ENCODE measurements at regions not wholly inside any gene's neighbourhood (a gene's known extent, or its start where the extent isn't known, plus 50 kb on each side); places are given as distances from the start of the nearest gene placed in this dataset.
A peak's percentile ranks its signal among the peaks of the same experiment; 100 is the strongest.

DNA sequence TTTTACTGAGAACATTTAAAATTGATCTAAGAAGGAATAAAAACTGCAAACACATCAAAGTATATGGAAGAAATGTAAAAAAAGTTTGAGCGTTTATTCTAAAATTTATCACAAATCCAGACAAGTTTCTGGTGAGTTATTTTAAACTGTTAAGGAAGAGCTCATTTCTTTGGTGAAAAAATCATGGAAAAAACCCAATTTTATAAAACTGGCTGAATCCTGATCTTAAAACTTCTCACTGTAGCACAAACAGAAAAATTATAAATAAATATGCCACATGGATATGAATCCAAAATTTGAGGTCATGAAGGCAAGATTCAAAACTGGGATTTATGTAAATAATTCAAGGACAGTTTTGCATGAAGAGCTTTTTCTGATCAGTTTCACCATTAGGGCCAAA is 205.1 kb upstream of the RGMA start:
- Mint-ChIP-seq H3K27me3 (ENCODE audit: insufficient read depth) (no peaks in the 10 kb centered on the region), H3K4me3 (no peak overlapping the region), H3K36me3 (ENCODE audit: low read depth) (no peaks in the 10 kb centered on the region), H3K4me1 (peaks cover 11% of the 10 kb centered on the region), H3K27ac (no peak overlapping the region), H3K9me3 (no peaks in the 10 kb centered on the region)
- TF ChIP-seq, protein P1, sequence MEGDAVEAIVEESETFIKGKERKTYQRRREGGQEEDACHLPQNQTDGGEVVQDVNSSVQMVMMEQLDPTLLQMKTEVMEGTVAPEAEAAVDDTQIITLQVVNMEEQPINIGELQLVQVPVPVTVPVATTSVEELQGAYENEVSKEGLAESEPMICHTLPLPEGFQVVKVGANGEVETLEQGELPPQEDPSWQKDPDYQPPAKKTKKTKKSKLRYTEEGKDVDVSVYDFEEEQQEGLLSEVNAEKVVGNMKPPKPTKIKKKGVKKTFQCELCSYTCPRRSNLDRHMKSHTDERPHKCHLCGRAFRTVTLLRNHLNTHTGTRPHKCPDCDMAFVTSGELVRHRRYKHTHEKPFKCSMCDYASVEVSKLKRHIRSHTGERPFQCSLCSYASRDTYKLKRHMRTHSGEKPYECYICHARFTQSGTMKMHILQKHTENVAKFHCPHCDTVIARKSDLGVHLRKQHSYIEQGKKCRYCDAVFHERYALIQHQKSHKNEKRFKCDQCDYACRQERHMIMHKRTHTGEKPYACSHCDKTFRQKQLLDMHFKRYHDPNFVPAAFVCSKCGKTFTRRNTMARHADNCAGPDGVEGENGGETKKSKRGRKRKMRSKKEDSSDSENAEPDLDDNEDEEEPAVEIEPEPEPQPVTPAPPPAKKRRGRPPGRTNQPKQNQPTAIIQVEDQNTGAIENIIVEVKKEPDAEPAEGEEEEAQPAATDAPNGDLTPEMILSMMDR (conservative IDR thresholded peaks at IDR 0.05), result no peak
- Histone ChIP-seq H3K36me3 (ENCODE audit: control insufficient read depth, insufficient read depth, low read length) (no peaks in the 10 kb centered on the region), H3K4me1 (ENCODE audit: control insufficient read depth, insufficient read depth, low read length) (peaks cover 6% of the 10 kb centered on the region), H3K9me3 (ENCODE audit: control insufficient read depth, low read length) (no peaks in the 10 kb centered on the region), H3K27me3 (ENCODE audit: control insufficient read depth, insufficient read depth, low read length, poor library complexity, severe bottlenecking) (no peaks in the 10 kb centered on the region), H3K27ac (ENCODE audit: low read depth, low read length) (no peak overlapping the region), H3K4me3 (ENCODE audit: low read length) (no peak overlapping the region), H3K9ac (ENCODE audit: extremely low read depth, low read length, poor library complexity, severe bottlenecking) (no peak overlapping the region)
- 100% methylated on average over 1 of the region's 1 CpG; no CpG with 5 or more reads in 1 of the 2 experiments for WGBS, 2 experiments (ENCODE audit: insufficient coverage in 1 of 2, insufficient read length in 1 of 2)
- no peak for DNase-seq

DNA sequence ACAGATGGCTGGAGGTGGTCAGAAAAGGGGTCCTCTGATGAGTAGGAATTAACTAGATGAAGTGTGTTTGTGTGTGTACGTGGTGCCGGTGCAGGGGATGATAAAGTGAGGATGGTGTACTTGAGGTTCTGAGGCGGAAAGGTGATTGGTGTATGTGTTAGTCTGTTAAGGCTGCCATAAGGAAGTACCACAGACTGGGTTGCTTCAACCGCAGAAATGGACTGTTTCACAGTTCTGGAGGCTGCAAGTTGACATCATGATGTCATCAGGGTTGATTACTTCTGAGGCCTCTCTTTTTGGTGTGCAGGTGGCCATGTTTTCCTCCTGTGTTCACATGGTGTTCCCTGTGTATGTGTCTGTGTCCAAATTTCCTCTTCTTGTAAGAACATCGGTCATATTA is 202.4 kb upstream of the RGMA start:
- H3K4me1 ChIP-seq (ENCODE audit: control insufficient read depth, insufficient read depth, low read length), result peaks cover 6% of the 10 kb centered on the region
- DNase-seq, result no peak
- H3K4me3 ChIP-seq (ENCODE audit: low read length), result no peak overlapping the region
- Mint-ChIP-seq H3K27ac (no peak overlapping the region), H3K4me3 (no peak overlapping the region), H3K4me1 (peaks cover 21% of the 10 kb centered on the region), H3K36me3 (ENCODE audit: low read depth) (no peaks in the 10 kb centered on the region), H3K27me3 (ENCODE audit: insufficient read depth) (no peaks in the 10 kb centered on the region), H3K9me3 (no peaks in the 10 kb centered on the region)
- H3K36me3 ChIP-seq (ENCODE audit: control insufficient read depth, insufficient read depth, low read length), result no peaks in the 10 kb centered on the region
- H3K27me3 ChIP-seq (ENCODE audit: control insufficient read depth, insufficient read depth, low read length, poor library complexity, severe bottlenecking), result no peaks in the 10 kb centered on the region
- TF ChIP-seq, protein P1 (conservative IDR thresholded peaks at IDR 0.05), result no peak
- H3K27ac ChIP-seq (ENCODE audit: low read depth, low read length), result no peak overlapping the region
- H3K9me3 ChIP-seq (ENCODE audit: control insufficient read depth, low read length), result no peaks in the 10 kb centered on the region
- no peak overlapping the region for H3K9ac ChIP-seq (ENCODE audit: extremely low read depth, low read length, poor library complexity, severe bottlenecking)
- WGBS, 2 experiments (ENCODE audit: insufficient coverage in 1 of 2, insufficient read length in 1 of 2), result 95% methylated on average over 5 of the region's 5 CpGs

DNA sequence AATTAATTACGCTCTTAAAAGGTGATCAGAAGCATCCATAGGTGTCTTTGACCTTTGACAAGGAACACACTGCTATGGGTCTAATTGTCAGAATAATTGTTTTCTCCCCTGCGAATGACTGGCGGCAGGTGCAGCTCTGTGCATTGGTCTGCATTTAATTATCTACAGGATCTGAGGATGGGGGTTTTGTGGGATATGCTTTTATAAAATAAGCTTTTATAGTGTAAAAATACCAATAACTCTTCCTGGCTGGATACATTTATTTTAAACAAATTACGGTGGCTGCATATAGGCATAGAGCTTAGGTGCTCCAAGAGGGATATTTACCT is 201.6 kb upstream of the RGMA start:
- no peaks in the 10 kb centered on the region for H3K27me3 ChIP-seq (ENCODE audit: control insufficient read depth, insufficient read depth, low read length, poor library complexity, severe bottlenecking)
- Mint-ChIP-seq H3K4me1 (peaks cover 27% of the 10 kb centered on the region), H3K36me3 (ENCODE audit: low read depth) (no peaks in the 10 kb centered on the region), H3K27me3 (ENCODE audit: insufficient read depth) (no peaks in the 10 kb centered on the region), H3K27ac (no peak overlapping the region), H3K4me3 (no peak overlapping the region), H3K9me3 (no peaks in the 10 kb centered on the region)
- H3K9me3 ChIP-seq (ENCODE audit: control insufficient read depth, low read length), result no peaks in the 10 kb centered on the region
- TF ChIP-seq, protein P1 (conservative IDR thresholded peaks at IDR 0.05), result no peak
- WGBS, 2 experiments (ENCODE audit: insufficient coverage in 1 of 2, insufficient read length in 1 of 2), result 0 to 72% methylated on average over 1 to 4 of the region's 4 CpGs
- H3K36me3 ChIP-seq (ENCODE audit: control insufficient read depth, insufficient read depth, low read length), result no peaks in the 10 kb centered on the region
- no peak overlapping the region for H3K4me3 ChIP-seq (ENCODE audit: low read length)
- peaks cover 10% of the 10 kb centered on the region for H3K4me1 ChIP-seq (ENCODE audit: control insufficient read depth, insufficient read depth, low read length)
- H3K27ac ChIP-seq (ENCODE audit: low read depth, low read length), result peak overlapping the region; percentile 51
- DNase-seq, result no peak
- no peak overlapping the region for H3K9ac ChIP-seq (ENCODE audit: extremely low read depth, low read length, poor library complexity, severe bottlenecking)

Measured in endodermal cell (in vitro differentiated cells).